ENCODE measurements at regions not wholly inside any gene's neighbourhood (a gene's known extent, or its start where the extent isn't known, plus 50 kb on each side); places are given as distances from the start of the nearest gene placed in this dataset.

DNA sequence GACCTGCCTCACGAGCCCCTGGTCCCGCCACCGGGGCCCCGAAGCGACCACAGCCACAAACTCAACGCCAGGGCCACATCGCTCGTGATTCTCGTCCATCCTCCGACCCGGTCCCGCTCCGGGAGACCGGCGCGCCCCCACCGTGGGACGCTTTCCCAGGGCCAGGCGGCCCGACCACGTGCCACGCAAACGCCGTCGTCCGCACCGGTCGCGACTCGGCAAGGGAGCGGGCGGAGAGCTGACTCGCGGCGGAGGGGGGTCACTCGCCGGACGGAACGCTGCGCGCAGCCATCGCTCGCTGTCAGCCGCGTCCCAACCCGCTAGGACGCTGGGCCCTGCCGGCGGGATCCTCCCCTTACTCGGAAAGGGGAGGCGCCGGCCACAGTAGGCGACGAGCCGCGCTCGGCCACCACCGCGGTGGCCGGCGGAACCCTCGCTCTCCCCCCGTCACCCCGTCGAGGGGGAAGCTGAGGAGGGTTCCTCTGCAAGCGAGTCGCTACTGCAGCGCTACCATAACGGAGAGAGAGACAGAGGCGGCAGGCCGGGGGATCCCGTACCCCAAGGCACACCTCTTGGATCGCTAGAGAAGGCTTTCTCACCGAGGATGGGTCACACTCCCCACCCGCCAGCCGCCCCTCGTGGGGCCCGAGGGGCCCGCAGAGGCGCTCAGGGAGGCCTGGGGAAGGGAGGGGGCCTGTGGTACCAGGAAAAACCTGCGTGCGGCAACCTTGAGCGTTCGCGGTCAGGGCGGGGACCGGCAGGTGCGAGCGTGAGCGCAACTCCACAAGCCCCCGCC lies 511.8 kb upstream of the ZNF337 start:
- TF ChIP-seq POLR2AphosphoS5 (IDR thresholded peaks at IDR 0.05; ENCODE audit: borderline replicate concordance, low read depth, low read length) (no peak), EZH2 (IDR thresholded peaks at IDR 0.05) (no peak)
